ENCODE measurements at regions not wholly inside any gene's neighbourhood (a gene's known extent, or its start where the extent isn't known, plus 50 kb on each side); places are given as distances from the start of the nearest gene placed in this dataset.

DNA sequence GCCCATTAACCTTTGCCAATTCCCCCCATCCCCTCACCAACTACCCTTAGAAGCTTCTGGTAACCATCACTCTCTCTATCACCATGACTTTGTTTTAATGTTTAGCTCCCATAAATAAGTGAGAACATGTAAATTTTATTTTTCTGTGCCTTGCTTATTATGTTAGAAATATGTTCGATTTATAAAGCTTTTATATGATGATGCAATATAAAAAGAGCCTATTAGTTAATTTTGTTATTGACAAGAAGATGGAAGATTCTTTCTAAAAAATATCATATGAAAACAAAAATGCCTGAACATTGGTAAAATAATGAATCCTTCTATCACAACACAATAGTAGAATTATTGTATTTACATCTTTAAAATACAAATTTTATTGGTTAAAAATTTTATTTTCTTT, 836.1 kb upstream of the TMPRSS15 start:
- no peak for DNase-seq
- H3K4me3 ChIP-seq: no peak overlapping the region
- TF ChIP-seq, protein P1, sequence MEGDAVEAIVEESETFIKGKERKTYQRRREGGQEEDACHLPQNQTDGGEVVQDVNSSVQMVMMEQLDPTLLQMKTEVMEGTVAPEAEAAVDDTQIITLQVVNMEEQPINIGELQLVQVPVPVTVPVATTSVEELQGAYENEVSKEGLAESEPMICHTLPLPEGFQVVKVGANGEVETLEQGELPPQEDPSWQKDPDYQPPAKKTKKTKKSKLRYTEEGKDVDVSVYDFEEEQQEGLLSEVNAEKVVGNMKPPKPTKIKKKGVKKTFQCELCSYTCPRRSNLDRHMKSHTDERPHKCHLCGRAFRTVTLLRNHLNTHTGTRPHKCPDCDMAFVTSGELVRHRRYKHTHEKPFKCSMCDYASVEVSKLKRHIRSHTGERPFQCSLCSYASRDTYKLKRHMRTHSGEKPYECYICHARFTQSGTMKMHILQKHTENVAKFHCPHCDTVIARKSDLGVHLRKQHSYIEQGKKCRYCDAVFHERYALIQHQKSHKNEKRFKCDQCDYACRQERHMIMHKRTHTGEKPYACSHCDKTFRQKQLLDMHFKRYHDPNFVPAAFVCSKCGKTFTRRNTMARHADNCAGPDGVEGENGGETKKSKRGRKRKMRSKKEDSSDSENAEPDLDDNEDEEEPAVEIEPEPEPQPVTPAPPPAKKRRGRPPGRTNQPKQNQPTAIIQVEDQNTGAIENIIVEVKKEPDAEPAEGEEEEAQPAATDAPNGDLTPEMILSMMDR (IDR thresholded peaks at IDR 0.05): no peak
- no peak for ATAC-seq
- H3K27ac ChIP-seq: no peak overlapping the region
- no peaks in the 10 kb centered on the region for H3K4me1 ChIP-seq
- intact Hi-C loops (cut with DNase I): no loop called here
- 56 to 63% methylated on average over 1 of the region's 1 CpG for WGBS, 2 donors
- H3K36me3 ChIP-seq: no peaks in the 10 kb centered on the region
- peaks cover 0 to 9% (median 0%) of the 10 kb centered on the region in 11 donors for H3K9me3 ChIP-seq
- no peaks in the 10 kb centered on the region for H3K27me3 ChIP-seq

DNA sequence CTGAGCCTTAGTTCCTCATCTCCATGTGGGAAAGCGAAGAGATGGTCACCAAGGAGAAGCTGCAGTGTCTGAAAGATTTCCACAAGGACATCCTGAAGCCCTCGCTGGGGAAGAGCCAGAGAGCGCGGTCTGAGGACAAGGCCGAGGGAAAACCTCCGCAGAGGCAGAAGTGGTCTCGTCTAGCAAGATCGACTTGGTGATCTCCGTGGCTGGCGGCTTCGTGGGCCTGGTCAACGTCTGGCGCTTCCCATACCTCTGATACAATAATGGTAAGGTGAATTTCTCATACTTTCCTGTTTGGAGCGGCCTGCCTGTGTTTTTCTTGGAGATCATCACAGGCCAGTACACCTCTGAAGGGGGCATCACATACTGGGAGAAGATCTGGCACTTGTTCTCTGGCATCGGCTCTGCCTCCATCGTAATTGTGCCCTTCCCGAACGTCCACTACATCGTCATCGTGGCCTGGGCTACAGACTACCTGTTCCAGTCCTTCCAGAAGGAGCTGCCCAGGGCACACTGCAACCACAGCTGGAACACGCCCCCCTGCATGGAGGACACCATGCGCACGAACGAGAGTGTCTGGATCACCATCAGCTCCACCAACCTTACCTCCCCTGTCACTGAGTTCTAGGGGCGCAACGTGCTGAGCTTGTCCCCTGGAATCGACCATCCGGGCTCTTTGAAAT, 841.1 kb upstream of the TMPRSS15 start:
- H3K27me3 ChIP-seq: no peaks in the 10 kb centered on the region
- H3K36me3 ChIP-seq: no peaks in the 10 kb centered on the region
- WGBS, 2 donors: 94 to 95% methylated on average over 28 of the region's 28 CpGs
- no peaks in the 10 kb centered on the region for H3K4me1 ChIP-seq
- no peak for DNase-seq
- intact Hi-C loops (cut with DNase I): no loop called here
- TF ChIP-seq, protein P1 (IDR thresholded peaks at IDR 0.05): no peak
- no peak for ATAC-seq
- no peak overlapping the region for H3K4me3 ChIP-seq
- peaks cover 0 to 32% (median 0%) of the 10 kb centered on the region in 11 donors for H3K9me3 ChIP-seq
- H3K27ac ChIP-seq: no peak overlapping the region

DNA sequence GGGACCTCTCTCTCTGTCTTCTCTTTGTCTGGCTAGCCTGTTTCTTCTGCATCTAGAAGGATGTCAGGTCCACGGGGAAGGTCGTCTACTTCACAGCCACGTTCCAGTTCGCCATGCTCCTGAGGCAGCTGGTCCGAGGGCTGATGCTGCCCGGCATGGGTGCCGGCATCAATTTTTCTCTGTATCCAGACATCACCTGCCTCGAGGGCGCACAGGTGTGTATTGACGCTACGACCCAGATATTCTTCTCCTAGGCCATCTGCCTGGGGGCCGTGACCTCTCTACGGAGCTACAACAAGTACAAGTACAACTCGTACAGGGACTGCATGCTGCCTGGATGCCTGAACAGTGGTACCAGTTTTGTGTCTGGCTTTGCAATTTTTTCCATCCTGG, 841.6 kb upstream of the TMPRSS15 start:
- Histone ChIP-seq H3K27me3 (no peaks in the 10 kb centered on the region), H3K36me3 (no peaks in the 10 kb centered on the region), H3K4me3 (no peak overlapping the region), H3K4me1 (no peaks in the 10 kb centered on the region), H3K9me3 (peaks cover 0 to 33% (median 0%) of the 10 kb centered on the region in 11 donors), H3K27ac (no peak overlapping the region)
- ATAC-seq (no peak), DNase-seq (no peak)
- WGBS, 2 donors: 93 to 96% methylated on average over 14 of the region's 14 CpGs
- TF ChIP-seq, protein P1 (IDR thresholded peaks at IDR 0.05): no peak
- intact Hi-C loops (cut with DNase I): no loop called here

DNA sequence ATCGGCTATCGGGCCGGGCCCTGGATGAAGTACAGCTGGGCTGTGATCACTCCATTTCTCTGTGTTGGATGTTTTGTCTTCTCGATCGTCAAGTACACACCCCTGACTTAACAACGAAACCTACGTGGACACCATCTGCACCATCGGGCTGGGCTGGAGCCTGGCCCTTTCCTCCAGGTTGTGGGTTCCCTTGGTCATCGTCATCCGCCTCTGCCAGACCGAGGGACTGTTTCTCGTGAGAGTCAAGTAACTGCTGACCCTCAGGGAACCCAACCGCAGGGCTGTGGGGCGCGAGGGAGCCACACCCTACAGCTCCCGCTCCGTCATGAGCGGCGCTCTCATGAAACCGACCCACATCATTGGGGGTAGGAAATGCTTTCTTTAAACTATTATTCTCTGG, 842.4 kb upstream of the TMPRSS15 start:
- no peak for DNase-seq
- WGBS, 2 donors: 94 to 95% methylated on average over 20 of the region's 20 CpGs
- Histone ChIP-seq H3K9me3 (peaks cover 0 to 38% (median 0%) of the 10 kb centered on the region in 11 donors), H3K27me3 (no peaks in the 10 kb centered on the region), H3K27ac (no peak overlapping the region), H3K4me1 (no peaks in the 10 kb centered on the region), H3K4me3 (no peak overlapping the region), H3K36me3 (no peaks in the 10 kb centered on the region)
- intact Hi-C loops (cut with DNase I): no loop called here
- TF ChIP-seq, protein P1 (IDR thresholded peaks at IDR 0.05): no peak
- no peak for ATAC-seq
